Cardiac muscle cell (in vitro differentiated cells and primary cell): ENCODE measurements at regions not wholly inside any gene's neighbourhood (a gene's known extent, or its start where the extent isn't known, plus 50 kb on each side); places are given as distances from the start of the nearest gene placed in this dataset.

Experiments
- DNase-seq, 2 donors: peaks; one replicate each; pipeline versions ENCODE4 v3.0.0 to v3.0.0-alpha.2; 2010 to 2017; ENCODE audit warnings: low read depth in 1 of 2, low spot score in 1 of 2
- H3K27ac ChIP-seq: fragments of 200-600 bp; sonication (generic); 2 replicates; pipeline ENCODE4 v1.5.1; 2016
- H3K27me3 ChIP-seq: fragments of 200-600 bp; sonication (generic); 2 replicates; pipeline ENCODE4 v1.6.0; 2016; ENCODE audit warnings: control low read depth
- H3K36me3 ChIP-seq: fragments of 200-600 bp; sonication (generic); 2 replicates; pipeline ENCODE4 v1.5.1; 2016; ENCODE audit warnings: control low read depth
- H3K4me1 ChIP-seq: fragments of 200-600 bp; sonication (generic); 2 replicates; pipeline ENCODE4 v1.8.1; 2017; ENCODE audit warnings: low read depth, mild to moderate bottlenecking, mixed run types
- H3K4me3 ChIP-seq: fragments of 200-600 bp; sonication (generic); 2 replicates; pipeline ENCODE4 v1.5.1; 2016; ENCODE audit warnings: mild to moderate bottlenecking
- H3K9me3 ChIP-seq: fragments of 200-600 bp; sonication (generic); 2 replicates; pipeline ENCODE4 v1.5.1; 2017; ENCODE audit warnings: low read depth, mild to moderate bottlenecking, control low read depth
- TF ChIP-seq, protein P1 (sequence below): IDR thresholded peaks from 2 replicates; pipeline ENCODE4 v1.5.1; 2012; ENCODE audit warnings: low read depth, mild to moderate bottlenecking, low read length

DNA sequence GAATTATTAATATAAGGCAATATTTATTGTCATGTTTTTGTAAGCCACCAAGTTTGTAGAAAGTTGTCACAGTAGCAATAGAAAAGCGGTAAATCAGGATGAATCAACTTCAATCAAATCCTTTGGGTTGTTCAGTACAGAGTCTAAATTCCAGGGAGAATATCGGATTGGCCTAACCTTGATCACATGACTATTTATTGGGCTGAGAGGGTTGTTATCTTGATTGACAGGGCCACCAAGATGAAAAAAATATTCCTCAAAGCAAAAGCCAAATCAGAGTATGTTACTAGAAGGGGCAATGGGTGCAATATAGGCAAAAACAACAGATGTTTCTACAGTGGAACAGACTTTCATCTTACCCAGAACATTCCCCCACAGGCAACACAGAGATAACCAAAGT, 270.0 kb downstream of the METTL4 start:
- no peaks in the 10 kb centered on the region for H3K36me3 ChIP-seq
- no peaks in the 10 kb centered on the region for H3K27me3 ChIP-seq
- no peaks in the 10 kb centered on the region for H3K9me3 ChIP-seq
- no peak overlapping the region for H3K4me3 ChIP-seq
- H3K27ac ChIP-seq, result no peak overlapping the region
- no peak for DNase-seq
- H3K4me1 ChIP-seq, result no peaks in the 10 kb centered on the region
- TF ChIP-seq, protein P1, sequence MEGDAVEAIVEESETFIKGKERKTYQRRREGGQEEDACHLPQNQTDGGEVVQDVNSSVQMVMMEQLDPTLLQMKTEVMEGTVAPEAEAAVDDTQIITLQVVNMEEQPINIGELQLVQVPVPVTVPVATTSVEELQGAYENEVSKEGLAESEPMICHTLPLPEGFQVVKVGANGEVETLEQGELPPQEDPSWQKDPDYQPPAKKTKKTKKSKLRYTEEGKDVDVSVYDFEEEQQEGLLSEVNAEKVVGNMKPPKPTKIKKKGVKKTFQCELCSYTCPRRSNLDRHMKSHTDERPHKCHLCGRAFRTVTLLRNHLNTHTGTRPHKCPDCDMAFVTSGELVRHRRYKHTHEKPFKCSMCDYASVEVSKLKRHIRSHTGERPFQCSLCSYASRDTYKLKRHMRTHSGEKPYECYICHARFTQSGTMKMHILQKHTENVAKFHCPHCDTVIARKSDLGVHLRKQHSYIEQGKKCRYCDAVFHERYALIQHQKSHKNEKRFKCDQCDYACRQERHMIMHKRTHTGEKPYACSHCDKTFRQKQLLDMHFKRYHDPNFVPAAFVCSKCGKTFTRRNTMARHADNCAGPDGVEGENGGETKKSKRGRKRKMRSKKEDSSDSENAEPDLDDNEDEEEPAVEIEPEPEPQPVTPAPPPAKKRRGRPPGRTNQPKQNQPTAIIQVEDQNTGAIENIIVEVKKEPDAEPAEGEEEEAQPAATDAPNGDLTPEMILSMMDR, result no peak

DNA sequence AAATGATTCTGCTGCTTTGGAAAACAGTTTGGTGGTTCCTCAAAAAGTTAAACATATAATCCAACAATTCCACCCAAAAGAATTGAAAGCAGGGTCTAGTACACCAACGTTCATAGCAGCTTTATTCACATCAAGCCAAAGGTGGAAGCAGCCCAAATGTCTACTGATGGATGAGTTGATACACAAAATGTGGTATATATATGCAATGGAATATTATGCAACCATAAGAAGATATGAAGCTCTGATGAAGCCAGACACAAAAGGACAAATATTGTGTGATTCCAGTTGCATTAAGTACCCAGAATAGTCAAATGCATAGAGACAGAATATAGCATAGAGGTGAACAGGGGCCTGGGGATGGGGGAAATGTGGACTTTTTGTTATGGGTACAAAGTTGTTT, 269.3 kb downstream of the METTL4 start:
- no peaks in the 10 kb centered on the region for H3K4me1 ChIP-seq
- no peak for DNase-seq
- H3K4me3 ChIP-seq, result no peak overlapping the region
- H3K27ac ChIP-seq, result no peak overlapping the region
- TF ChIP-seq, protein P1, result no peak
- H3K27me3 ChIP-seq, result no peaks in the 10 kb centered on the region
- H3K36me3 ChIP-seq, result no peaks in the 10 kb centered on the region
- H3K9me3 ChIP-seq, result no peaks in the 10 kb centered on the region

DNA sequence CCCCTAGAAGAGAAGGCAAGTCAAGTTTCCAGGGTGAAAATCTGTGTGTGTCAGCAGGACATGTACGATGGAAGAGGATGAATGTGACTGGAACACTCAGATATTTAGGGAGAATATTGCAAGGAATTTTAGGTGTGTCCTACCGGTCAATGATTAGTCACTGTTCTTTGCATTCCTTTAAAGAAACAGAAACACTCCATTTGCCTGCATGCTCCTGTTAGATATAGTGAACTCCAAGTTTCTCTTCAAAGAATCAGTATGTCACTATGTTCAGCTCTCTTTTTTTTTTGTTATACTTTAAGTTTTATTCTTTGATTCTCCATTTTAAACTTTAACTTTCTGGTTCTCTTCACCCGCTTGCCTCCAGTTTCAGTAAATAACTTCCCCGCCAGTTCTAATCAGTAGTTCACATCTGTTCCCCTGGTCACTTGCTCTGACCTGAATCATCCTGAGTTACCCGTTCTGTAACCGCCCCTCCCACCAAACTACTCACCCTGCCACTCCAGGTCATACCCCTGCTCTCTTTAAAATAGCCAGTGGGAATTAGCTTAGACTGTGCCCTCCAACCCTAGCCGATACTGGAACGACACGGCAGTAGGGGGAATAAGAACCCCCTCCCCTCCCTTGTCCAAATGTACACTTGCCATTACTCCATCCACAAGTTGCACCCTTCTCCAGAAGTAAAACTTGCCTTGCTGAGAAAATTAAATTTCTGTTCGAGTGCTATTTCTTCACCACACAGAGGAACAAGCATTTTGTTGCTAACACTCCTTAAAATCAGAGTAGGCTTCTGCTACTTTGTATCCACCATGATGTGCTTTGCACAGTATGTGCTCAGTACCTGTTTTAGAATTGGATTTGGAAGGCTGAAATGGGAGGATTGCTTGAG, 268.4 kb downstream of the METTL4 start:
- Histone ChIP-seq H3K4me1 (no peaks in the 10 kb centered on the region), H3K9me3 (no peaks in the 10 kb centered on the region), H3K36me3 (no peaks in the 10 kb centered on the region), H3K27ac (no peak overlapping the region), H3K4me3 (no peak overlapping the region), H3K27me3 (no peaks in the 10 kb centered on the region)
- TF ChIP-seq, protein P1, result no peak
- peak in 1 of 2 donors; percentile 32 for DNase-seq

DNA sequence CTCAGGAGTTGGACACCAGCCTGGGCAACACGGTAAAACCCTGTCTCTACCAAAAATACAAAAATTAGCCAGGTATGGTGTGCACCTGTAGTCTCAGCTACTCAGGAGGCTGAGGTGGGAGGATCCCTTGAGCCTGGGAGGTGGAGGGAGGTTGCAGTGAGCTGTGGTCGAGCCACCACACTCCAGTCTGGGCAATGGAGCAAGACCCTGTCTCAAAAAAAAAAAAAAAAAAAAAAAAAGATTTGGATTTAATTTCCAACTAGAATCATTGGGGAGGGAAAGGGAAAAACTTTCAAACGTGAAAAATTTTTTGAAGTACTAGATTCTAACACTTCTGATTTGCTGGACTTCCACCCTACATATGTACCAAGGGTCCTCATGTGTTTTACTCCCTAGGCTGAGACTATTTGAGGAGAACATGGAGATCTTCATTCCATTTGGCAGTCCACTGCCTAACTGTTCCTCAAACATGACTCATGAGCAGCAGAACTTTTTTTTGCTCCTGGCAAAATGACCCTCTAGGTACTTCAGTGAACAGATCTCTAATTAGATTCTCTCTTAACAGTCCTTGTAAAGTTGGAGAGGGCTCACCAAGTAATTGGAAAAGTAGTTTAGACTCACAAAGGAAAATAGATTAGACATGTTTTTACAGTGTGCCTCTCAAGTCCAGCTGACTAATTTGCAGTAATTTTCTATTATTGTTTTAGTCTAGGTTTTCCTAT, 267.6 kb downstream of the METTL4 start:
- DNase-seq, result peak; percentile 26 to 28

DNA sequence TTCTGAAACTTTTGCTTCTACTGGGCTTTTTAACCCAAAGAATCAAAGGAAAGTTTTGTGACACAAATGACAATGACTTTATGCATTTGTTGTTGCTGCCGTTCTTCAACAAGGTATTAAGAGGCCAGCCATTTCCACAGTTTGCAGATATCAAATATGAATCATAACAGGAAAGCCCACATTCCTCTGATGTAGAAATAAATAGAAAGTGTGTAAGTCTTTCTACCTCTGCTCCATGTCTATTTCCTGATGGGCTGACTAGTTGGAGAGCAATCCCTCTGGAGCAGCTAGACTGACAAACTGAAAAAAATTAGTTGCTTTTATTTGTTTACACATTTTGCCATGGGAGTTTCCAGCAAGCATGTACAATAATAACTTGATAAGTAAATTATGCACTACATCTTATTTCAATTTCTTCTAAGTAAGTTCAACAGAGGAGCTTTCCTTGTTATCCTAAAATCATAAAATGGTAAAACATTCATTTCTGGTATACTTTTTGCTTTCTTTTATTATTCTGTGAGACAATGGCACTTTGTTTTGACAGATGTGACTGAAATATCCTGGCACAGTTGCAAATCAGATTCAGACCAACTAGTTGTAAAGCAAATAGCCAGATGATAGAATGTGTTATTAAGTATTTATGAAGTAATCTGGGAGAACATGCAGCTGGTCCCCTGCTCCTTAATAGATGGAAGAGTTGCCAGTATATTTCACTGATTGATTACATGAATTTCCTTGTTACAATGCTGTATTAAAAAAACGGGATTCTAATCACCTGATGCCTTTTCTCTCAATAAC, 266.7 kb downstream of the METTL4 start:
- DNase-seq, result peak in 1 of 2 donors; percentile 55
- H3K4me1 ChIP-seq, result no peaks in the 10 kb centered on the region
- H3K36me3 ChIP-seq, result no peaks in the 10 kb centered on the region
- H3K4me3 ChIP-seq, result no peak overlapping the region
- H3K27ac ChIP-seq, result no peak overlapping the region
- TF ChIP-seq, protein P1, result no peak
- H3K9me3 ChIP-seq, result no peaks in the 10 kb centered on the region
- no peaks in the 10 kb centered on the region for H3K27me3 ChIP-seq

More for the DNA sequence above, 267.6 kb downstream of the METTL4 start:
- TF ChIP-seq, protein P1, result no peak
- Histone ChIP-seq H3K27ac (no peak overlapping the region), H3K9me3 (no peaks in the 10 kb centered on the region), H3K36me3 (no peaks in the 10 kb centered on the region), H3K4me3 (no peak overlapping the region), H3K4me1 (no peaks in the 10 kb centered on the region), H3K27me3 (no peaks in the 10 kb centered on the region)
